HG02885 (cell line): ENCODE measurements at regions not wholly inside any gene's neighbourhood (a gene's known extent, or its start where the extent isn't known, plus 50 kb on each side); places are given as distances from the start of the nearest gene placed in this dataset.
"Not testable (repeated sequence)": the region's sequence is repeated elsewhere in the genome, so short reads cannot be mapped to it uniquely, and the experiment has no call there.

Experiments
- ATAC-seq: cut with Tn5 transposase; IDR thresholded peaks from one replicate; pipeline ENCODE4 v1.9.1; 2021; ENCODE audit warnings: mild to moderate bottlenecking; ENCODE audit not compliant: unreplicated experiment, poor library complexity

GRCh38 chr11:82233201-82233600, 500.5 kb downstream of the FAM181B start:
- no peak for ATAC-seq

DNA sequence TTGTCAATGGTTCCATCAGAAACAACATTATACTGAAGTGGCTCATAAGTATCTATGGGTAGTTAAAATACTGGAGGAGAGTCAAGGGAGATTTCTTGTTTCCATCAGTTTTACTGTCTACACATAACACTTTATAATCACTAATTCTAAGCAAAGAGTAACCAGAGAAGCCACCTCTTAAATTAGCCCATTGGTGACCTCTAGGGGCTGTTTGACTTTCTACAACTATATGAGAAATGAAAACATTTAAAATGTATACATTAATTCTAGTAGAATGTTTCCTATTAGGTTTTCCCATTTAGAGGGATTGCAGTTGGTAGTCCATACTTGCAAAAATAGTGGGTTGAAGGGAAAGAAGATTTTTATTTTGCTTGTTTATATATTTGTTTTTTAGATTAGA, 504.3 kb downstream of the FAM181B start:
- ATAC-seq, result peak; percentile 74

- ATAC-seq, result no peak
These were observed 507.7 kb downstream of the FAM181B start for GRCh38 chr11:82225930-82226329.

GRCh38 chr11:82225502-82225901, 508.2 kb downstream of the FAM181B start:
- ATAC-seq, result no peak

DNA sequence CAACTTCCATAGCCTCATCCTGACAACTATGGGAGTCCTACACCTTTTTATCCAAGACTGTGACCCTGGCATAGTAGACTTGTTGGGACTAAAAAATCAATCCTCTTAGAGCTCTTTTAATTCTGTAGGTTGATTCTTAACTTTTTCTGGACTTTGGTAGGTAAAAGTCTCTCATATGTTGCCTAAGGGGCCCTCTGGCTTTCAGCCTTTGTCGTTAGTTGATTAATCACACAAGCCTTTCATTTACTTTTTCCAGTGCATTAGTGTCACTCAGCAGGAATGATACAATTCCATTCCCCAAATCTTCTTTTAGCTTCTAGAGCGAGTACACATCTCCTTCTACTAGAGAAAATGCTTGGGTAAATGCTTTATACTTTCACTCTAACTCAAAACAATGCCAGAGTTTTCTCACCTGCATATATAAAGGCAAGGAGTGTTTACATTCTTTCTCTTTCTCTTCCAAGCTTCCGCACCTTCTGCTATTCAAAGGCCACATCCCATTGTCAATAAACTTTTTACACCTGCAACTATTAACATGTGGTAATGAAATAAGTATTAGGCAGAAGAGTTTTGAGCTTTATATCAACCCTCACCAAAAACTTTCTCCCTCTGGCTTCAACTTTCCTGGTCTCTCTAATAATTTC, 516.6 kb downstream of the FAM181B start:
- no peak for ATAC-seq

DNA sequence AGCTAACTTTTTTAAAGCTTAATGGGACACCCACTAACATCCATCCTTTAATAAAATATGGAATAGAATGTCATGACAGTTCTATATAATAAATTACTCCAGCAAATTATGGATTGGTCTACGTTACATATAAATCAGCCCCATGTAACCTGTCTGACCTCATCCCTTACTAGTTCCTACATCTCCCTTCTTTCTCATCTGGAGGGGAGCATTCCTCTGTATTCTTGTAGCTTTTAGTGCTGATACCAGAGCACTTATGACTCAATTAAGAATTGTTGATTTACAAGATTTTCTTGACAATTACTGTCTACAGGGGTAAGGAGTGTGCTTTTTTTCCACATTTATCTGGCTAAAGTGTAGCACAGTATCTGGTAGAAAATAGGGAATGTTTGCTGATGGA, 523.7 kb downstream of the FAM181B start:
- no peak for ATAC-seq

- no peak for ATAC-seq
These were observed 538.4 kb downstream of the FAM181B start for GRCh38 chr11:82195283-82195682.

GRCh38 chr11:82194521-82194920, 539.1 kb downstream of the FAM181B start:
- ATAC-seq, result peak; percentile 93

- ATAC-seq, result no peak
These were observed 542.0 kb downstream of the FAM181B start for GRCh38 chr11:82191695-82192094.

- no peak for ATAC-seq
These were observed 547.7 kb downstream of the FAM181B start for GRCh38 chr11:82185925-82186324.

DNA sequence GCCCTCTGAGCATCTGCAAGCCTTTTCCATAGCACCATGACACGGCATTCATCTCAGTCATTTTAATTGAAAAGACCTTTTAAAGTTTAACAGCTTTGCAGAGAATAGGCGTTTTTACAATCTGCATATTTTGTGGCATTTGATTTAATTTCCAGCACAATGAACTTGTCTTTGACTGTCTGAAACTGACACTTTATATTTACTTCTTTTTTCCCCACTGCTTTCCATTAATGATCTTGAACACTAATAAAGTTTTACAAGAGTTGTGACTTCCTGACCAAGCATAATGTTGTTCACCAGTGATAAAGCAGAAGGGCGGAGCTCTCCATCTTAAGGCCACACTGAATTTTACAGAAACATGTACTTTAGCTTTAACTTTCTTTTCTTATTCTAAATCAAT, 548.7 kb downstream of the FAM181B start:
- no peak for ATAC-seq

- ATAC-seq, result no peak
These were observed 550.3 kb downstream of the FAM181B start for GRCh38 chr11:82183346-82183745.

DNA sequence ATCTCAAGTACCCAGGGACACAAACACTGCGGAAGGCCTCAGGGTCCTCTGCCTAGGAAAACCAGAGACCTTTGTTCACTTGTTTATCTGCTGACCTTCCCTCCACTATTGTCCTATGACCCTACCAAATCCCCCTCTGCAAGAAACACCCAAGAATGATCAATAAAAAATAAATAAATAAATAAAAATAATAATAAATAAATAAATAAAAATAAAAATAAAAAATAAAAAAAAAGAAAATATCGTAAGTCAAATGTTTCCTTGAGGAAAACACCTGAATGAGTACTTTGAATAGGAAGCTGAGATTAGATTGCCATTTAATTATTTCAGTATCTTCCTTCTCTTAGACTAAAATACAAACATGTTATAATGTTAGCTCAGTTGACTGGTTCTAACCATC, 551.0 kb downstream of the FAM181B start:
- not testable (repeated sequence) for ATAC-seq

DNA sequence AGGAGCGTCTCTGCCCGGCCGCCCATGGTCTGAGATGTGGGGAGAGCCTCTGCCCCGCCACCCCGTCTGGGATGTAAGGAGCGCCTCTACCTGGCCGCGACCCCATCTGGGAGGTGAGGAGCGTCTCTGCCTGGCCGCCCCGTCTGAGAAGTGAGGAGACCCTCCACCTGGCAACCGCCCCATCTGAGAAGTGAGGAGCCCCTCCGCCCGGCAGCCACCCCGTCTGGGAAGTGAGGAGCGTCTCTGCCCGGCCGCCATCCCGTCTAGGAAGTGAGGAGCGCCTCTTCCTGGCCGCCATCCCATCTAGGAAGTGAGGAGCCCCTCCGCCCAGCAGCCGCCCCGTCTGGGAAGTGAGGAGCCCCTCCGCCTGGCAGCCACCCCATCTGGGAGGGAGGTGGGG, 551.9 kb downstream of the FAM181B start:
- ATAC-seq, result not testable (repeated sequence)

DNA sequence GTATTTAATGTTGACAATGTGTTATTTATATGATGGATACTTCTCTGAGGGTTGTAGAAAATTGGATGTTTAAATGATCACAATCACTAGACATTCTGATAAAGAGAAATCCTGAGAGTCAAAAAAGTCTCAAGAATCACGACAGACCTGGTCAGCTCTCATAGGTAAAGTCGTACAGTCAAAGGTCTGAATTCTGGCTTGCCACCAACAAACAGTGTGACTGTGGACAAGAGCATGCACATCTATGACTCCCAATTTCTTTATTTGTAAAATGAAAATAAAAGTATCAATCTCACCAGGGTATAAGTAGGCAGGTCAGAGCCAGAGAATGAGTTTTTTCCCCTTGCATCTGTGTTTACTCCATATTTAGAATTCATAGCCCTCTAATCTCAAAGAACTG, 556.7 kb downstream of the FAM181B start:
- ATAC-seq, result no peak

DNA sequence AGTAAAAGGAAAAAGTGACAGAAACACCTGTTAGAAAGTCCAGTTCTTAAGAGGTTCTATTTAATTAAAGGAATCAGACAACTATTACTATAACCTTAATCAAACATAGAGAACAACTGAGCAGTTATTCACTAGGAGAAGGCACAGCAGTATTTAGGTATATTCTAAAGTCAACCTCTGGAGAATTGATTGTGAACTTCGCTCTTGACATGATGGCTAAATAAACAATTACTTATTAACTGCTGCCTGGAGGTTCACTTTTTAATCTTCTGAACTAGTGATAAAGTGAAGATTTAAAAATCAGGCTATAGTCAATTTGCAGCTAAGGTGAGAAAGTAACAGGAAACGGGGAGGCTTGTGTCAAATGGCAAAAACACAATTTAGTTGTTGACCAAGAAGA, 557.3 kb downstream of the FAM181B start:
- ATAC-seq, result no peak

DNA sequence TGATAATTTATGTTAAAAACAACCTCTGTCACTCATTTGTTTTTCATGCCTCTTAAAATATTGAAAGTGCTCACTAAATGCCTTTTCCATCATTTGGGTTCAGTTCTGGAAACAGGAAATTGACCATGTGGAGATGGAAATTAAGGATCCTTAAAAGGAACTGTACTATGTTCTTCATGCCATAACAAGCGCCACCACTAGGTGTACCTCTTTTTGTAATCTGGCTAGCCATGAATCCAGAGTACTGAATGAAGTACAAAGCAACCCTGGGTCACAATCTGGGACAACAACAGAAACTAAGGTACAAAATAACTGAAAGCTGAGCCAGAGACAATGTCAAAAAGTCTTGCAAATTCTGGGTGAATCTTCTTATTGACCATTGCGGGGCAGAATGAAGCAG, 559.1 kb downstream of the FAM181B start:
- ATAC-seq, result no peak

GRCh38 chr11:82146789-82147188, 586.9 kb downstream of the FAM181B start:
- ATAC-seq, result no peak

DNA sequence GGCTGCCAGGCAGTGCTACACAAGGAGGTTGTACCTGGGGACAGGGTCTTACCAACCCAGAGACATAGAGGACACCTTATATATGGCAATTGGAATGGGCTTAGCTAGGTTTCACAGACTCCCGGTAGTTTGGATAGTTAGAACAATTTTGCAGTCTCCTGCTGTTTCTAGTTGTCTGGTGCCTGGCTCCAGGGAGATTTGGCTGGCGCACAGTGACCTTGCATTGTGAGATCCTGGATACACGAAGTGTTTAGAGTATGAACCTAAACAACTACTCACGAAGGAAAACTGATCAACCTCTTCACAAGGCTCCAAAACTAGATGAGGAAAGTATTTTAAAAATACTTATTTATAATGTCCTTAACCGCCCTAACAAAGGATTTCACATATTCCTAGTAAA, 614.7 kb downstream of the FAM181B start:
- ATAC-seq, result no peak

DNA sequence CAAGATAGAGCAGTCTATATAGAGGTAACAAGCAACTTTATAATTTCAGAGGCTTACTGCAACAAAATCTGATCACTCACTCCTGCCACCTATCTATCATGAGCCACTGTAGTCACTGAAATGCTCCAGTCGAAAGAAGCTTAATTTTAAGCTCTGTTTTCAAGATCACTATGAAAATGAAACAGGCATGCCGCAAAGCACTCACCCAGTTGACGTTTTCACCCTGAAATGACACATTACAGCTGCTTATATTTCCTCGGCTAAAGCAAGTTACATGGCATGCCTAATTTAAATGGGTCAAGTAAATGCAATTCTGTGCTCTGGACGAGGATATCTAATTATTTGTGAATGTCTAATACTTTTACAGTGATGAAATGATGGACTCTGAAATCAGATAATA, 616.3 kb downstream of the FAM181B start:
- peak; percentile 42 for ATAC-seq

DNA sequence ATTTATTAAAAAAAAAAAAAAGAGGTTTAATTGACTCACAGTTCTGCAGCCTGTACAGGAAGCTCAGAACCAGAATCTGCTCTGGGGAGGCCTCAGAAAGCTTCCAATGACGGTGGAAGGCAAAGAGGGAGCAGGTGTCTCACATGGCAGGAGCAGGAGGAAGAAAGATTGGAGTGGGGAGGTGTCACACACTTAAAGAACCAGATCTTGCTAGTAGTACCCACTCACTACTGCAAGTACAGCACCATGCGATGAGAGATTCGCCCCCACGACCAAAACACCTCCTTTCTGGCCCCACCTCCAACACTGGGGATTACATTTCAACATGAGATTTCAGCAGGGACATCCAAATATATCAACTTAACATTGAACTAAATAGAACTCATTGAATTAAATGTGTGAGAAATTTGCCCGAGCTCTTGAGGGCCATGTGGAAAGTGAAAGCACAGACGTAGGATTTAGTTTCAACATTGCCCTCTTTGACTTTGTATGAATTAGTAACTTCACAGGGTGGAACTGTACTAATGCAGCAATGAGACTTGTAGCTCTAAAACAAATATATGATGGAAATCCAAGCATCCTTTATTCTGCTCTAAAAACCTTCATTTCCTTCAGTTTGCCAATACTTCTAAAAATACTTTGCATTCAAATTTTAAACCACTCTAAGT, 628.2 kb downstream of the FAM181B start:
- ATAC-seq, result no peak

- no peak for ATAC-seq
These were observed 640.8 kb downstream of the FAM181B start for GRCh38 chr11:82092904-82093303.
